ENCODE measurements at regions not wholly inside any gene's neighbourhood (a gene's known extent, or its start where the extent isn't known, plus 50 kb on each side); places are given as distances from the start of the nearest gene placed in this dataset.
"Not testable (repeated sequence)": the region's sequence is repeated elsewhere in the genome, so short reads cannot be mapped to it uniquely, and the experiment has no call there.

DNA sequence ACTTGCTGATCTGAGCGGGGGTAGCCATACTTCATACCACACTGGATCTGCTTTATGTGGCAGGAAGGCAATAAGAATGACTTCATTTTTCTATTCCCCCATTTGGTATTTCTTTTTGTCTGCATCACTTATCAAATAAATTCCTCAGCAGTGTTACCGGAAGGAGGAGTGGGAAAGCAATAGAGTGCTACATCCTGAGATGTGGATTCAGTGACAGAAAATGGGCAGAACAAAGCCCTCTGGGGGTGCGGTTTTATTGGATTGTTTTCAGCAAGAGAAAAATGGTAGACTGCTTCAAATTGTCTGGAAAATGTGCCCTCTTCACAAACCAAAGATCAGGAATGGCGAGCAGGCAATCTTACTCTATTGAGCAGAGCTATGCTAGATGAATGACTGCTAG, 751.9 kb upstream of the NEGR1 start:
- DNase-seq: no peak

DNA sequence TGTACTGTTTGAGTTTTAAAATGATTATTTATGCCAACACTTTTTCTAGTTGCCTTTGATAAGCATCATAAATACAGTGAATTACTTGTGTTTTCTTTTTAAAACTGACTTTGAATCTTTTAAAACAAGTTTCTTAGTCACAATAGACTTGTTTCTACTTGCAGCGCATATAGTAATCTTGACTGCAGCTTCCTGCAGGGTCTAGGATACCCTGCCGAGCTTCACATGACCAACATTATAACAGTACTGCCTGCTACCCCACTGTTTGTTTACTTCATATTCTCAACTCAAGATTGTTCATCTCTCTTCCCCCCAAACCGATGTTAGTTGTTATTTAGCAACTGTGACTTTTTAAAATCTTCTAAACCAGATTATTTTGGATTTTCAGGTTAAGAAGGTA, 751.3 kb upstream of the NEGR1 start:
- no peak for DNase-seq

DNA sequence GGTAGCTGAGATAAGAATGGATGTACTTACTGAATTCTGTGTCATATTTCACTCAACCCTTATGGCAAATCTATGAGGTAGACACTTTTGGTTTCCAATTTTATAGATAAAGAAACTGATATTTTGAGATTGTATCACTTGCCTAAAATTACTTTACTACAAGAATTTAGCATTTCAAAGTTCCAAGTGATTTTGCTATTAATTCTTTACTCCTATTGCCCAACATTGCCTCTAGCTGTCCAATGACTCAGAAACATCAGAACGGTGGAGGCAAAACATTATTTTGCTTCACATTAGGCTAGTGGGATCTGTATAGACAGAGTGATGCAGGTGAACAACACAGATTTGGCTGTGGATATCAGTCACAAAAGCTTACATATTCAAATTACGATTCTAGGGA, 747.2 kb upstream of the NEGR1 start:
- DNase-seq: no peak

DNA sequence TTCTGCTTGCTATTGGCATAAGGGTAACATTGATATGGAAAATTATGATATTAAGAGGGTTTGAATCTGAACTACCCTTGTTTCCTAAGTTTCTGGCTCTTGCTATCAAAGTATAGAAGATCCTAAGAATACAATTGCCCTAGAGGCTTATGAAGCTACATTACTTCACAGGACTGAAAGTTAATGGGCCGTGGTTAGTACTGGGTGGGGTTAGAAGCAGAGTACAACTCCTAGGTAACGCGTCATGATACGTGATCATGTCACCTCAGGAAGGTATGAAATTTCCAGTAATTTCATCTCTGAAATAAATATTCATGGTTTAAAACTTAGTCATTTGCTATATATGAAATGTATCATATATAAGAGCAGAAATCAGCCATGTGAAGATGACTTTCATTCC, 743.8 kb upstream of the NEGR1 start:
- DNase-seq: no peak

DNA sequence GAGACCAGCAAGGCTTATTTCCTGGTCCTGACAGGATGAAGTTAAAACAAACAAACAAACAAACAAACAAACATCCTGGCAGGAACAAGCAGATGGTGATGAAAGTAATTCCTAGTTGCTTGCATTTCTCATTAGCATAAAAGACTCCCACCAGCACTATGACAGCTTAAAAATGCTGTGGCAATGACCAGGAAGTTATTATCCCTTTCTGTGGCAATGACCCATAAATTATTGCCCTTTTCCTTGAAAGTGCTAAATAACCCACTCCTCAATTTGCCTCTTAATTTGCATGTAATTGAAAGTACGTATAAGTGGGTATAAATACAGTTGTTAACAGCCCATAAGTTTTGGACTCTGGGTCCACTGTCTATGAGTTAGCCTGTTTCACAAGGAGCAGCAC, 727.6 kb upstream of the NEGR1 start:
- DNase-seq: no peak

DNA sequence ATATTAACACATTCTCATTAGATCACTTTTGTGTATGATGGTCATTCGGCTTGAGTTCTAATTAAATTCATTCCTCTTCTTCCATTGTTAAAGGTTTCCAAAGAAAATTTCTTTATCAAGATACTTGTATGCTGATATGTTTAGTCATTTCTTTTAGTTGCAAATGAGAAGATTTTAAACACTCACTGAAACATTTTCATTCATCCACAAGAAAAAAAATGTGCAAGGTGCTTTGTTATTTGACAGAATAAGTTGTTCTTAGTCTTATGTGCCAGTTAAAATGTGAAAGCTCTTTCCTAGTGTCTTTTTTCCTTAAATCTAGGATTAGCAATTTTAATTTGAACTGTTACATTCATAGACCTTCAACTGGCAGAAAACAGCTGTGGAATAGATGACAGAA, 727.0 kb upstream of the NEGR1 start:
- no peak for DNase-seq

DNA sequence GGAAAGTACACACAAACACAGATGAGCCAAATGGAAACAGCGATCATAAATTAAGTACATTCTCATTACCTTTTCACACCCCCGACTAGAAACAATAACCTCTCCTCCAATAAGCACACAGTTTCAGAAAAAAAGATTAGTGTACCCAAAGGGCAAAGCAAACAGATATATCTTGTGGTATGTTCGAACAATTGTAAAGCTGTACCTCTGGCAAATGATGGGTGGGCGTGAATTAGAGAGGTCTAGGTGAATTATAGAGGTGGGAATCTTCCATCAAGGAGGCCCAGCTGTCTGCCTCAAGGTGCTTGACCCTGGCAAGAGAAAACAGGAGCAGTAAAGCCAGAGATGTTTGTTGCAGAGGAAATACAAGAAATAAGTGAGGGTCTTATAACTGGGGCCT, 715.3 kb upstream of the NEGR1 start:
- DNase-seq: no peak

DNA sequence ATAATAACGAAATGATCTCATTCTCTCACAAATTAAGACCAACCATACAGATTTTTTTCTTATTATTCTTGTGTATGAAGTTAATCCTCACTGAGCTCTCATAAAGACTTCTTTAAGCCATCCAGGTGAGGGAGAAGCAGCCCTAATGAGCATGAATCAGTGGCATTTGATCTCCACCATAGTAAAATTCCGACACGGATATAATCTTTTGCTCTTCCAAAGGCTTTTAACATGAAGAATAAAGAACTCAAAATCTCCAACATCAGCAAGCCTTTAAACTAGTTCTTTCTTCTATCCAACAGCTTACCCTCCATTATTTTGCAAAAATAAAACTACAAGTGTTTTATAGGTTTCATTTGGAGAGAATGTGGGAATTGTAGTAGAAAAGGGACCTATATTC, 714.7 kb upstream of the NEGR1 start:
- no peak for DNase-seq

DNA sequence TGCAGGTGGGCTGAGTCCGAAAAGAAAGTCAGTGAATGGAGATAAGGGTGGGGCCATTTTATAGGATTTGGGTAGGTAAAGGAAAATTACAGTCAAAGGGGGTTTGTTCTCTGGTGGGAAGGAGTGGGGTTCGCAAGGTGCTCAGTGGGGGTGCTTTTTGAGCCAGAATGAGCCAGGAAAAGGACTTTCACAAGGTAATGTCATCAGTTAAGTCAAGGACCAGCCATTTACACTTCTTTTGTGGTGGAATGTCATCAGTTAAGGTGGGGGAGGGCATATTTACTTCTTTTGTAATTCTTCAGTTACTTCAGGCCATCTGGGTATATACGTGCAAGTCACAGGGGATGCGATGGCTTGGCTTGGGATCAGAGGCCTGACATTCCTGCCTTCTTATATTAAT, 705.5 kb upstream of the NEGR1 start:
- DNase-seq: not testable (repeated sequence)

DNA sequence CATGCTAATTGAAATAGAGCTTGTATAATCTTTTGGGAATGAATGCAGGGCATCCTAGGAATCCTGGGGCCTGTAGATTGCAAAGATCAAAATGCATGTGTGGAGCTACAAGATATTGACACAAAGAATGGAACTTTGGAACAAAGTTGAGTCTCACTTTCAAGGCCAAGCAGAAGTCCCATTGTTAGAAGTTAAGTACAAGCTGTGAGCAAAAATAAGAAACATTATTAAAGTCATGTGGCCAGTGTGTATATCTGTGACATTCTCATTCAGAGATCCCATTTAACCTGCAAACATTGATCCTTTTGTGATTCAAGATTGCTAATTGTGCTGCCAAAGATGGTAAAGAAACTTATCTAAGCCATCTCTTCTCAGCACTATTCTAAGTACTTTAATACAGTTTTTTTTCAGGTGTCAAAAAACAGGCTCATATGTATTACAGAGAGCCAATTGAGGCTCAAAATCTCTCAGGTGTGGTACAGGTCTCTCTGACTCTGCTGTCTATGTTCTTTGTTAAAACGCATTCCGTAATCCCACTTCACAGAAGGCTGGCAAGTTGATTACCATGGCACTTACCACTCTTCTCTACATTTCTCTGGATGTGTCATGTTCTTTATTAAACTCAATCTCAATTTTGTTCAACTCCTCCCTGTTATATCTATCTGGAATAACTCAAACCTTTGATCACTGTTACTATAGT, 704.4 kb upstream of the NEGR1 start:
- DNase-seq: no peak

DNA sequence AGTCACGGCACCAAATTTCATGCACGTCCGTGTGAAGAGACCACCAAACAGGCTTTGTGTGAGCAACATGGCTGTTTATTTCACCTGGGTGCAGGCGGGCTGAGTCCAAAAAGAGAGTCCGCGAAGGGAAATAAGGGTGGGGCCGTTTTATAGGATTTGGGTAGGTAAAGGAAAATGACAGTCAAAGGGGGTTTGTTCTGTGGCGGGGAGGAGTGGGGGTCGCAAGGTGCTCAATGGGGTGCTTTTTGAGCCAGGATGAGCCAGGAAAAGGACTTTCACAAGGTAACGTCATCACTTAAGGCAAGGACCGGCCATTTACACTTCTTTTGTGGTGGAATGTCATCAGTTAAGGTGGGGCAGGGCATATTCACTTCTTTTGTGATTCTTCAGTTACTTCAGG, 702.7 kb upstream of the NEGR1 start:
- DNase-seq: not testable (repeated sequence)

DNA sequence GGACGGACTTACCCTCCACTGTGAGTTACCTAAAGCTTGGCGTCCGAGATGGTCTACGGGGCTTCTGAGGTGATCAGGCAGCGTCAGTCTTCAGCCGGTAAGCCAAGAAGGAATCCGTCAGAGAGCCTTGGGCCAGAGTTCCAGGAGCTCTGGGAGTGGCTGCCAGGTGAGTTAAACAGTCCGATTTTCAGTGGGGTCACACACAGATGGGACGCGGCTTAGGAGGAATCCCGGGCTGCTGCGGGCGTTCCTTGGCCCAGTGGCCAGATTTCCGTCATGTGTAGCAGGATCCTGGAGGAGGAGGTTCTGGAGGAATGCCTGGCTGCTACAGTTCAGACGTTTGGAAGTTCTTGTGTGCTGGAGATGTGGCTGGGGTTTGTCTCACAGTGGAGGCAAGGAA, 700.7 kb upstream of the NEGR1 start:
- not testable (repeated sequence) for DNase-seq

DNA sequence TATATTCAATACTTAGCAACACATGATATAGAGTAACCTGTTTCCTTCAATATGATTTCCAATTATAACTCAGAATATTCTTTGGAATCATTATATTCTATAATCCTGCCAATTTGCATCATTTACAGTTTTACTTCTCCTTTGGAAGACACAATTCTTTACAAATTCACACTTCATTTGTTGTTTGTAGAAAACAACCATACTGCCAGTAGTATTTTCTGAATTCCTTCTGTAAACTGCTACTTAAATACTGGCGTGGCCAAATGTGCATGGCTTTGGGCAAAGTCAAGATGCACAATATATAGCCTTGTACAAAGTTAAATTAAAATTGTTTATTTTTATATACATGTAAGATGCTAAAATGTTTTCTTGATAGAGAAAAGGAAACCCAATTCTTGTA, 687.1 kb upstream of the NEGR1 start:
- no peak for DNase-seq

DNA sequence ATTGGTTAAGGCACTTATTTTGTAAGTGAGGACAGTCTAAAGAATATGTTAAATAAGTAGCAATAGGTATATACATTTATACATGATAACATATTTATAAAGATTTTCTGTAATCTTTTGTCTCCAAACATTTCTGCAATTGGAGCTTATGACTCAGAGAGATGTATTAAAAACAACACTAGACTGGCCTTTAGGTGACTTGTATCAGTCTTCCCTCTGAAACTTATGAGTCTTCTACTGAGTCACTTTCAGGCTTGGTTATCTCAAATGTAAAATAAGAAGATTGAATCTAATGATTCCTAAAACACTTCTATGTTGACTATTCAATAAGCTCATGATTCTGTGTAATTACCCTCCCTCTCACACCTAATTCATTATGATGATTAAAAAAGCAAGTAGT, 672.6 kb upstream of the NEGR1 start:
- DNase-seq: no peak

DNA sequence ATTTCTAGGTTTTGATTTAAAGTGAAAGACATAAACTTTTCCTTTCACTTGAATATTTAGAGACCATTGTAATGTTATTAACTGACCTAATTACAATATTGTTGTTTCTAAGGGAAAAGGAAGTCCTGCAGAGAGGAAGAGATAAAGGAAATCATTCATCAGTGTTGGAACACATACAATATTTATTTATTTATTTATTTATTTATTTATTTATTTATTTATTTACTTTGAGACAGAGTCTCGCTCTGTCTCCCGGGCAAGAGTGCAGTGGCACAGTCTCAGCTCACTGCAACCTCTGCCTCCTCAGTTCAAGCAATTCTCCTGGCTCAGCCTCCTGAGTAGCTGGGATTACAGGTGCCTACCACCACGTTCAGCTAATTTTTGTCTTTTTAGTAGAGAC, 668.6 kb upstream of the NEGR1 start:
- DNase-seq: not testable (repeated sequence)

DNA sequence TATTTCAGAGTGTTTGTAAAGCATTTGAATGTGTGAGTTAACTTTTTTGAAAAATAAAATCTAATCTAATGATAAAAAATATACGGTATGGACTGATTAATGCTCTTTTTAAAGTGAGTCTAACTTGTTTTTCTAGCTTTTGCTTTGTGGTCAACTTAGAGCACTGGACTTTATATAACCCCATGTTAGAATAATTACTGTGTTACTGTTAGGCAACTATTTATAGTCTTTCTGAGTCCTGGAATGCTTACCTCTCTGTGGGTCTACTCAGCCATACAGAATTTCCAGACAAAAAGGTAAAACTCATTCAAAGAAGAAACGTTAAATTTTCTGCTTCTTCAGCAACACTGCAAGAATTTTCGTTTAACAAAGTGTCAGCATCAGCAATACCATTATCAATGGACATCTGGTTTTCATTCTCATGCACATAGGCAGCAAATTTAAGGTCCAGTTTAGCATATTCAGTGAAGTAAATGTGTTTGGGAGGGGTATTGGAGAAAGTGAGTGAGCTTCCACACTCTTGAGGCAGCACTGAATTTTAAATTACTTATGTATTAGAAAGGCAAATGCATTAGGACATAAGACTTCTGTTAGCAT, 664.7 kb upstream of the NEGR1 start:
- DNase-seq: no peak

DNA sequence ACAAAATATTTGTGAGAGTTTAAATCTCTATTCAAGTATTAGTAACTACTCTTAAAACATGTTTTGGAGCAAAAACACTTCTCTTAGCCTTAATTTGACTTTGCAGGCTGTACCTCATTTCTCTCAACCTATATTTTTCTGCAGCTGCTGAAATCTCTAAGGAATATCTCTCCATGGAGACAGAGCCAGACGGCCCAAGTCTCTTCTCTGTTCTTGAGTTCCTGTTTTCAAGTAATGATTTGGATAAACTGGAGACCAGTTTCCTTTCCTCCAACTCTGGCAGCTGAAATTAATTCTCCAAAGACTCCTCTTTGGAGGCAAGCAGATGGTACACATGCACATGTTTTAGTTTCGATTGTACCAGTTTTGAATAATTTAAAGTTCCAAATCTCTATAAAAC, 659.7 kb upstream of the NEGR1 start:
- no peak for DNase-seq

DNA sequence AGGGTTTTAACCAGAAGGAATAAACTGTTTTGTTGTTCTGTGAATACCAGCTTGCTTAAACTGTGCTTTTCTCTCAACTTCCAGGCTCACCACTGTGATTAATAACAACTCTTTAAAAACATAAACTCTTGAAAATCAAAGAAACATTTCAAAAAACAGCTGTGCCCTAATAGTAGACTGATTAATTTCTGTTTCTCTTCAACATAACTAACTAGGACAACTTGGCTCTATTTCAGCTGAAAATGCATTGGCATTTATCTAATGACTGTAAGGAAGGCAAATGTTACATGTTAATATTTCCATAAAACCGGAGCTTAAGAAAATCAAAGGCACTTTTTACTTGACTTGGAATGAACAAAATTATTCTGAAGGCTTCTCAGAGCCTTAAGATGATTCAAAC, 656.1 kb upstream of the NEGR1 start:
- no peak for DNase-seq

DNA sequence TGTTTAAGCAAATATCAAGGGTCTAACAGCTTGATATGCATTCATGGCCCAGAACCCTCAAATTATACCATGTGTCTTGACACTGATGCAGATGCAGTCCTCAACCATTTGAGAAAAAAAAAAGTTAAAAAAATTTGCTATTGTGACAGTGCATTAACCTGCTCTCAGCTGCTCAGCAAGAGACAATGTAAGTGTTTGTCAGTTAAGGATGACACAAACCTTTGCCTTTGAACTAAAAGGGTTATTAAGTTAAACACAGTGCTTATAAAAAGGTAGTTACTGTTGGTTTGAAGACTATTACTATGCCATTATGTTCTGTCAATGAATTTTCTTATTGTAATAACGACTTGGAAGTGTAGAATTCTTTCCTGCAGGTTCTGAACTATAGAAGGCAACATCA, 655.6 kb upstream of the NEGR1 start:
- no peak for DNase-seq

DNA sequence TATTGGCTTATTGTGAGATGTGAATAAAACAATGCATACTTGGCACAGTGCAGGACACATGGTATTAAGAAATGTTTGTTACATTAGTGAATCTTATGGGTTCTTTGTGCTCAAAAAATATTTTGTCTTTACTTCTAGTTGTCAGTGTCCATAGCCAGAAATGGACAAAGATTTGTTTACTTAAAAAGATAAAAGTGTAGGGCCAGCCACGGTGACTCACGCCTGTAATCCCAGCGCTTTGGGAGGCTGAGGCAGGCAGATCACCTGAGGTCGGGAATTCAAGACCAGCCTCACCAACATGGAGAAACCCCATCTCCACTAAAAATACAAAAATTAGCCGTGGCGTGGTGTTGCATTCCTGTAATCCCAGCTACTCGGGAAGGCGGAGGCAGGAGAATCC, 654.6 kb upstream of the NEGR1 start:
- no peak for DNase-seq

DNA sequence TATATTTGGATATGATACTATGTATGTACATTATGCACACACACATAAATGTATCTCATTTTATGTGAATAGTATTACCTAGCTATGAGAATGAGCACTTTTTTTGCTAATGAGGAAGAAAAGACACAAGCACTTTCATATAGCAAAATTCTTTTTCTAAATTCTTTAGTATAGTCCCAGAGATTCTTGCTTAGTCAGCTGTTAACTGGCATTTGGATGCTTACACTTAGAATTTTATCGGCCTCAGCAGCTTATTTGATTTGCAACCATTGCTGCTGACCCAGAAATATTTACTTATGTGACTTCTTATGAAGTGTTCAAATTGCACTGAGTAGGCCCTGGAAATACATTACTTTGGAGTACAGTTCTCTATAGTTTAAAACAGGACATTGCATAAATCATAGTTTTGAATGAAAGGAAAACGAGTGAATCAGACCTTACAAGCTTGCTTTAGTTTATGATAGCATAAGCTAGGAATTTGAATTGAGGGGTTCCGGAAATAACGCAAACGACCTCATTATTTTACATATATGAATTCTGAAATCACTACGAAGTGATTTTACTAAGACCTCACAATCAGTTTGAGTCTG, 653.9 kb upstream of the NEGR1 start:
- DNase-seq: no peak

DNA sequence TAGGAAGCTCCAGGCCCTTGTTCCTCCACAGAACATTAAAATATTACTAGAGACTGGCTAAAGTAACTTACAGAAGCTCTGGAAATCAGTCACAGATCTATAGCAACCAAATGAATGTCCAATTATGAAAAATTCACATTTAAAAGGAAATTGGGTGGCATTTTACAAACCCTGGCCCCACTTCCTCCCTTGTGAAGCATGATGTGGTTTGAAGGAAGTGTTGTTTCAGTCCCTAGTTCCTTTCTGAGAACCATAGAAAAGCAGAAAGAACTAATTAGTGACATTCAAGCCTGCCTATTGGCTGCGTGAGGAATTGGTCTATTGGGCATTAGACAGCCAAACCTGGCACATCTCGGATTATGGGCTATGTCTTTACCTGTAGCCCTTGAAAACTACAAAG, 649.7 kb upstream of the NEGR1 start:
- no peak for DNase-seq

DNA sequence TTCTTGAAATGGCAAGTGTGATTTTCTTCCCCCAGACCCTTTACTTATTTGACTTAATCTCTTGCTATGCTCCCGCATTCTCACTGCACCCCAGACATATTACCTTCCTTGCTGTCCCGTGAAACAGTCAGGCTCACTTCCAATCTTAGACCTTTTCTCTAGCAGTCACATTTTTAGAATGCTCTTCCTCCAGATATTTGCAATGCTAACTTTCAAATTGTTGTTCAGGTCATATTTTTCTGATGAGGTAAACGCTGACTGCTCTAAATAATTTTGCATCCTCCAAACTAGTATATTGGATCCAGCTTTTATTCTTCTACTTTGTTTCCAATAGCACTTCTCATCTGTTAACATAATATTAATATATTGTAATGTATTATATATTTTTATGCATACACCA, 648.2 kb upstream of the NEGR1 start:
- no peak for DNase-seq

DNA sequence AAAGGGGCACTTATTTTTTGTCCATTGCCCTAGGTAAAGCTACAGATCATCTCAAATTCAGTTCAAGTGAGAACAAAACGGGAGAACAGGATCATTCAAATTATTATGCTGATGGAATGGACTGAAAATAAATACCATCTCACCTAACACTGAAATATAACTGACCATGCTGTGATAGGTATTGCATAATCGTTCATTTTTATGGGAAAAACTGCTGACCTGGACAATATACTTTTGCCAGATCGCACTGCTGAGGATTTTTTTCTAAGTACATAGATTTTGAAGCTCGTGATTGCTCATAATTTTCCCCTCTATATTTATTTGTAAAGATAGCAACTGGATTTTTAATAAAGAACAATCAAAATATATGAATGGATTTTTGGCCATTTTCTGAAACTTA, 636.6 kb upstream of the NEGR1 start:
- no peak for DNase-seq

DNA sequence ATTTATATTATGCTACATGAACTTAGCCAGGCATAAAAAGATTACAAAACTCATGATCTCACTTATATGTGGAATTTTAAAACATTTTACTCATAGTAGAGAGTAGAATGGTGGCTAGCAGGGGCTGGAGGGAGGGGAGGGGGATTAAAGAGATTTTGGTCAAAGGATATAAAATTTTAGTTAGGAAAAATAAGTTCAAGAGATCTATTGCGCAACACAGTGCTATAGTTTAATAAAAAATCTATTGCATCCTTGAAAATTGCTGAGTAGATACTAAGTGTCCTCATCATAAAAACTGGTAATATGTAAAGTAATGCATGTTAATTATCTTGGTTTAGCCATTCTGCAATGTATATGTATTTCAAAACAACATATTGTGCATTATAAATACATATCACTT, 635.6 kb upstream of the NEGR1 start:
- DNase-seq: no peak

Data from DMS79 treated with DMSO at 0.1 percent for 48 hours (cell line).